H9 (cell line): ENCODE measurements at regions not wholly inside any gene's neighbourhood (a gene's known extent, or its start where the extent isn't known, plus 50 kb on each side); places are given as distances from the start of the nearest gene placed in this dataset.

ENCODE experiments used
- DNase-seq: peaks from one replicate; pipeline ENCODE4 v3.0.0-alpha.2; 2017
- H2AFZ ChIP-seq: one replicate; pipeline ENCODE4 v1.6.1; 2013; ENCODE audit warnings: mild to moderate bottlenecking, low read length, control low read depth, moderate library complexity
- H2AK5ac ChIP-seq: 2 replicates; pipeline ENCODE4 v1.6.1; 2013; ENCODE audit warnings: low read length, control low read depth, mixed read lengths; ENCODE audit not compliant: insufficient read length
- H2BK120ac ChIP-seq: one replicate; pipeline ENCODE4 v1.6.1; 2013; ENCODE audit warnings: low read depth, mild to moderate bottlenecking, low read length, control low read depth, inconsistent platforms; ENCODE audit not compliant: poor library complexity, severe bottlenecking
- H2BK12ac ChIP-seq: 2 replicates; pipeline ENCODE4 v1.6.1; 2013; ENCODE audit warnings: low read length, control low read depth, mixed read lengths, low read depth; ENCODE audit not compliant: insufficient read length
- H2BK15ac ChIP-seq: 2 replicates; pipeline ENCODE4 v1.6.1; 2013; ENCODE audit warnings: low read depth, low read length, control low read depth
- H2BK20ac ChIP-seq: one replicate; pipeline ENCODE4 v1.6.1; 2013; ENCODE audit warnings: low read depth, mild to moderate bottlenecking, low read length, control low read depth, inconsistent platforms; ENCODE audit not compliant: poor library complexity, severe bottlenecking
- H2BK5ac ChIP-seq: 2 replicates; pipeline ENCODE4 v1.6.1; 2013; ENCODE audit warnings: low read length, control low read depth, mixed read lengths; ENCODE audit not compliant: insufficient read length
- H3K14ac ChIP-seq: 2 replicates; pipeline ENCODE4 v1.6.1; 2013; ENCODE audit warnings: low read length, control low read depth; ENCODE audit not compliant: insufficient read depth
- H3K18ac ChIP-seq: 2 replicates; pipeline ENCODE4 v1.6.1; 2013; ENCODE audit warnings: low read depth, mild to moderate bottlenecking, mixed read lengths, low read length, control low read depth; ENCODE audit not compliant: insufficient read length
- H3K23ac ChIP-seq: 2 replicates; pipeline ENCODE4 v1.6.1; 2013; ENCODE audit warnings: low read length, control low read depth, mixed read lengths, low read depth; ENCODE audit not compliant: insufficient read length
- H3K23me2 ChIP-seq: 2 replicates; pipeline ENCODE4 v1.6.1; 2013; ENCODE audit warnings: low read depth, mild to moderate bottlenecking, mixed read lengths, low read length, control low read depth; ENCODE audit not compliant: insufficient read length, poor library complexity, severe bottlenecking
- H3K27ac ChIP-seq: 2 replicates; pipeline ENCODE4 v1.5.1; 2013; ENCODE audit warnings: low read length, control low read depth, mixed read lengths, low read depth; ENCODE audit not compliant: insufficient read length
- H3K27me3 ChIP-seq: 2 replicates; pipeline ENCODE4 v1.6.1; 2013; ENCODE audit warnings: low read length, control low read depth, inconsistent platforms; ENCODE audit not compliant: insufficient read depth
- H3K4ac ChIP-seq: 2 replicates; pipeline ENCODE4 v1.6.1; 2013; ENCODE audit warnings: low read depth, mild to moderate bottlenecking, control low read depth, inconsistent platforms, low read length, moderate library complexity
- H3K4me1 ChIP-seq: 2 replicates; pipeline ENCODE4 v1.6.1; 2013; ENCODE audit warnings: low read length, control low read depth, inconsistent platforms; ENCODE audit not compliant: insufficient read depth
- H3K4me2 ChIP-seq: 2 replicates; pipeline ENCODE4 v1.6.1; 2013; ENCODE audit warnings: low read length, control low read depth, mixed read lengths; ENCODE audit not compliant: insufficient read length, insufficient read depth
- H3K56ac ChIP-seq: 2 replicates; pipeline ENCODE4 v1.6.1; 2013; ENCODE audit warnings: low read depth, mild to moderate bottlenecking, mixed read lengths, low read length, control low read depth; ENCODE audit not compliant: insufficient read length
- H3K79me1 ChIP-seq: 2 replicates; pipeline ENCODE4 v1.6.1; 2013; ENCODE audit warnings: low read depth, mild to moderate bottlenecking, moderate library complexity, low read length, control low read depth, inconsistent platforms; ENCODE audit not compliant: insufficient read depth, poor library complexity, severe bottlenecking
- H3K79me2 ChIP-seq: 2 replicates; pipeline ENCODE4 v1.6.1; 2013; ENCODE audit warnings: low read length, control low read depth, inconsistent platforms; ENCODE audit not compliant: insufficient read depth
- H3K9ac ChIP-seq: 2 replicates; pipeline ENCODE4 v1.6.1; 2013; ENCODE audit warnings: low read length, control low read depth, mixed read lengths; ENCODE audit not compliant: insufficient read length; ENCODE audit errors: extremely low read depth
- H3K9me3 ChIP-seq: one replicate; pipeline ENCODE4 v1.6.1; 2013; ENCODE audit warnings: low read depth, low read length, inconsistent platforms; ENCODE audit not compliant: control insufficient read depth
- H3T11ph ChIP-seq: one replicate; pipeline ENCODE4 v1.6.1; 2013; ENCODE audit warnings: mild to moderate bottlenecking, low read length, control low read depth, inconsistent platforms
- H4K20me1 ChIP-seq: one replicate; pipeline ENCODE4 v1.6.1; 2013; ENCODE audit not compliant: control insufficient read depth, insufficient read length, insufficient read depth
- H4K5ac ChIP-seq: 2 replicates; pipeline ENCODE4 v1.6.1; 2013; ENCODE audit warnings: low read depth, mild to moderate bottlenecking, mixed read lengths, low read length, control low read depth; ENCODE audit not compliant: insufficient read length
- H4K8ac ChIP-seq: replicated peaks from 2 replicates; pipeline ENCODE4 v1.6.1; 2013; ENCODE audit warnings: low read length, control low read depth, mixed read lengths, low read depth; ENCODE audit not compliant: insufficient read length
- H4K91ac ChIP-seq: 2 replicates; pipeline ENCODE4 v1.6.1; 2013; ENCODE audit warnings: low read depth, mild to moderate bottlenecking, moderate library complexity, mixed read lengths, low read length, control low read depth; ENCODE audit not compliant: insufficient read length
- H3K27ac Mint-ChIP-seq, 3 experiments: 2 replicates in 2 of 3; 3 replicates in 1 of 3; pipeline ENCODE4 v1.8.0; 2020 to 2021; ENCODE audit warnings: mixed read lengths in 3 of 3, mild to moderate bottlenecking in 1 of 3, moderate library complexity in 1 of 3
- H3K27me3 Mint-ChIP-seq: 2 replicates; pipeline ENCODE4 v1.8.0; 2021; ENCODE audit warnings: low read depth, mild to moderate bottlenecking, moderate library complexity, mixed read lengths
- H3K36me3 Mint-ChIP-seq, 3 experiments: 2 replicates in 2 of 3; 3 replicates in 1 of 3; pipeline ENCODE4 v1.8.0; 2020 to 2021; ENCODE audit warnings: low read depth in 3 of 3, mixed read lengths in 3 of 3; ENCODE audit not compliant: insufficient read depth in 1 of 3
- H3K4me1 Mint-ChIP-seq, 2 experiments: 2 replicates each; pipeline ENCODE4 v1.8.0; 2020; ENCODE audit warnings: mixed read lengths in 2 of 2
- H3K4me3 Mint-ChIP-seq, 2 experiments: 2 replicates in 1 of 2; 3 replicates in 1 of 2; pipeline ENCODE4 v1.8.0; 2020 to 2021; ENCODE audit warnings: mild to moderate bottlenecking in 2 of 2, mixed read lengths in 2 of 2, moderate library complexity in 1 of 2
- H3K9me3 Mint-ChIP-seq, 2 experiments: 2 replicates in 1 of 2; 3 replicates in 1 of 2; pipeline ENCODE4 v1.8.0; 2020; ENCODE audit warnings: mild to moderate bottlenecking in 2 of 2, mixed read lengths in 2 of 2, moderate library complexity in 1 of 2
- CTCF ChIP-seq: fragments of 200-600 bp; sonication (generic); conservative IDR thresholded peaks from 3 replicates; pipeline ENCODE4 v1.8.0; 2021; ENCODE audit warnings: antibody characterized with exemption, mild to moderate bottlenecking
- WGBS: extraction: QIAGEN DNeasy Blood & Tissue Kit; methylation state at CpG from one replicate; pipeline ENCODE4 v1.1.7; 2013; ENCODE audit warnings: missing lambda C conversion rate, low lambda C conversion rate, mixed read lengths; ENCODE audit not compliant: insufficient read length; ENCODE audit errors: extremely low coverage; 5-methylcytosine and 5-hydroxymethylcytosine counted together

GRCh38 chr13:106028911-106029310 lies 506.6 kb downstream of the EFNB2 start:
- H3K4me3 Mint-ChIP-seq, result no peak overlapping the region
- Histone ChIP-seq H2BK5ac (no peak overlapping the region), H3T11ph (no peak overlapping the region)

More at GRCh38 chr13:106028911-106029310, 506.6 kb downstream of the EFNB2 start:
- no peaks in the 10 kb centered on the region for H3K79me2 ChIP-seq
- H3K36me3 Mint-ChIP-seq, result no peaks in the 10 kb centered on the region
- H3K9ac ChIP-seq, result no peak overlapping the region
- no peaks in the 10 kb centered on the region for H3K9me3 Mint-ChIP-seq
- H3K27ac ChIP-seq, result no peak overlapping the region
- no peak overlapping the region for H3K4me2 ChIP-seq
- H3K23ac ChIP-seq, result no peak overlapping the region
- no peak overlapping the region for H2AK5ac ChIP-seq
- no peak overlapping the region for H2BK20ac ChIP-seq
- H3K27ac Mint-ChIP-seq, result no peak overlapping the region
- no peaks in the 10 kb centered on the region for H3K27me3 Mint-ChIP-seq
- no CpG with 5 or more reads among the region's 6 CpGs for WGBS
- H3K4me1 ChIP-seq, result no peaks in the 10 kb centered on the region
- H3K14ac ChIP-seq, result no peak overlapping the region
- H3K9me3 ChIP-seq, result no peaks in the 10 kb centered on the region
- H3K23me2 ChIP-seq, result no peaks in the 10 kb centered on the region
- no peak overlapping the region for H3K18ac ChIP-seq
- H2BK15ac ChIP-seq, result no peak overlapping the region
- H4K91ac ChIP-seq, result no peak overlapping the region
- no peak overlapping the region for H4K5ac ChIP-seq
- H2AFZ ChIP-seq, result no peak overlapping the region
- DNase-seq, result no peak
- H2BK120ac ChIP-seq, result no peak overlapping the region
- no peak for TF ChIP-seq CTCF
- no peak overlapping the region for H3K4ac ChIP-seq
- H2BK12ac ChIP-seq, result no peak overlapping the region
- H4K20me1 ChIP-seq, result no peaks in the 10 kb centered on the region
- H3K79me1 ChIP-seq, result no peaks in the 10 kb centered on the region
- no peak overlapping the region for H4K8ac ChIP-seq
- no peaks in the 10 kb centered on the region for H3K27me3 ChIP-seq
- no peak overlapping the region for H3K56ac ChIP-seq
- H3K4me1 Mint-ChIP-seq, result peaks cover 0 to 2% of the 10 kb centered on the region in 2 experiments; a peak in 1 of 4 replicates
